Dermis blood vessel endothelial cell (primary cell): ENCODE measurements at regions not wholly inside any gene's neighbourhood (a gene's known extent, or its start where the extent isn't known, plus 50 kb on each side); places are given as distances from the start of the nearest gene placed in this dataset.

Experiments used
- DNase-seq: peaks from one replicate; pipeline ENCODE4 v3.0.0; 2010

DNA sequence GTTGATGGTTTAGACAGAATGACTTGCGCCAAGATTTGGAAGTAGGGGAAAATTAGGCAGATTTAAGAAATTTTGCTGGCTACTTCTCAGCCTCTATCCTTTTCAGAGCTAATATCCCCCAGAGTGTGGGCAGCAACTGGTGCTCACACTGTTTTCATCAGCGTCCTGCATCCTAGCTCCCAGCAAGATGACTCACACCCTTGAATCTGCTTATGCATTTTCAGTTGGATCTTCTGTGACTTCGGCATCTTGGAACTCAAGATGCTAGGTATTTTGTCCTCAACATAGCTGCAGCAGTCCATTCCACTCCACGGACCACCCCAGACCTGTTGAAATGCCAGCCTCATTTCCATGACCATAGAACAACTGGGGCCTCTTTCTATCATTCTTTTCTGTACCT is 336.1 kb upstream of the NR2F2 start:
- DNase-seq, result peak; percentile 12

DNA sequence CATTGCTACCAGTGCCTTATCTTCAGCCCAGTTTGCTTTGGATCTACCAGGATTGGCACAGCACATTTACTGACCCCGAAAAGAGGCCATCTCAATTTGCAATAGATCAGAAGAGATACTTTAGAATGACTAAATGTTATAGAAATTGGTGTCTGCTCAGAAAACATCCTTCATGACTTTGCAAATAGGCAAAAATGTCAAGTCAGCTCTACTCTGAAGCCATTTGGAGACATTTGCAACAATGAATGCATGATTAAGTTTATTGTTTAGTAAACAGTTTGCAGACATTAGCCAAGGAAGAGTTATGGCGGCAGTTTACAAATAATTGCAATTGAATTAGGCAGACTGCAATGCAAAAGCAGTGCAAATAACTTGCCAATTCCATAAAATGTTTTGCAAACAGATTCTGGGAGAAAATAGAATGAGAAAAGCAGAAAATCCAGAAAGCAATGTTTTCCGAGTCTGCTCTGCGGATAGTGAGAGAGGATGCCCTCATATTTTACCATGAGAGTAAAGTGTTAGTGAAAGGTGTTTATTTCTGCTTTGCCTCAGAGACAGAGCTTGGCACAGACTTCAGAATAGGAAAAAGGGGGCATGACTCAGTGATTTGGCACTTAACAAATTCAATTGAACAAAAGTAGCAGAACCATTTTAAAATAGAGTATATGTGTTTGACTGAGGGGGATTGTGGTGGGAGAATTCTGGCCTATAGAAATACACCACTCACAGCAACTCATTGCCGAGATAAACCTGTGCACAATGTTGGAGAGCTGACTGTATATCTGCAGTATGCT is 334.9 kb upstream of the NR2F2 start:
- DNase-seq, result peak; percentile 69

DNA sequence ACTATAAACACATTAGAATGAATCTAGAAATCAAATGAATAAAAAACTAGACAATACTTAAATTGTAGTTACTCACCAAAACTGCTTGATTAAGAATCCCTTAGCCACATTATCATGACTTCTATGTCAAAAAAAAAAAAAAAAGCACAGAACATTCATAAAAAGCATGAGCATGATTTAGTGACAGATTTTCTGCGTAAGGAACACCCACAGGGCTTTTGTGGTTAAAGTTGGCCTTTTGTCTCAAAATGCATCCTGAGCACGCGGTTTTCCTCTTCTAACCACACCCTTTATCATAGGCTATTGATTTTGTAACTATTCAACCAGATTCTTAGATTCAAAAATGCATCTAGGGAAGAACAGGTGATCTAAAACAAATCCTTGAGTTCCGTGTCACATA is 334.0 kb upstream of the NR2F2 start:
- DNase-seq, result no peak

DNA sequence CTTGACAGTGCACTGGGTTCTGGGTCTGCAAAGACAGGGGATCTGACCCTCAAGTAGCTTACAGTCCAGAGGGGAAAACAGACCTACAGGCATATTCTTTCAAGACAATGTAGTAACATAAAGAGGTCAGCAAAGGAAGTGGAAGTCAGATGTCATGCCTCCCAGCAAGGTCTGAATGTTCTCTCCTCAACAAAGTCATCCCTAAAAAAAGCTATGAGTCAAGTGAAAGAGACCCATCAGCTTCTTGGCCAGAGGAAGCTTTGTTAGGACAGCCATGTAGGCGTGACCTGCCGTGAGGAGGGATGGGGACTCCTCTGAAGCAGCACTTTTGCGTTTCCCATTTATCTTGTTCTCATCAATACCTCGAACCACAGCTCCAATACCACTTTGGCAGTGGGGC is 331.6 kb upstream of the NR2F2 start:
- DNase-seq, result no peak

DNA sequence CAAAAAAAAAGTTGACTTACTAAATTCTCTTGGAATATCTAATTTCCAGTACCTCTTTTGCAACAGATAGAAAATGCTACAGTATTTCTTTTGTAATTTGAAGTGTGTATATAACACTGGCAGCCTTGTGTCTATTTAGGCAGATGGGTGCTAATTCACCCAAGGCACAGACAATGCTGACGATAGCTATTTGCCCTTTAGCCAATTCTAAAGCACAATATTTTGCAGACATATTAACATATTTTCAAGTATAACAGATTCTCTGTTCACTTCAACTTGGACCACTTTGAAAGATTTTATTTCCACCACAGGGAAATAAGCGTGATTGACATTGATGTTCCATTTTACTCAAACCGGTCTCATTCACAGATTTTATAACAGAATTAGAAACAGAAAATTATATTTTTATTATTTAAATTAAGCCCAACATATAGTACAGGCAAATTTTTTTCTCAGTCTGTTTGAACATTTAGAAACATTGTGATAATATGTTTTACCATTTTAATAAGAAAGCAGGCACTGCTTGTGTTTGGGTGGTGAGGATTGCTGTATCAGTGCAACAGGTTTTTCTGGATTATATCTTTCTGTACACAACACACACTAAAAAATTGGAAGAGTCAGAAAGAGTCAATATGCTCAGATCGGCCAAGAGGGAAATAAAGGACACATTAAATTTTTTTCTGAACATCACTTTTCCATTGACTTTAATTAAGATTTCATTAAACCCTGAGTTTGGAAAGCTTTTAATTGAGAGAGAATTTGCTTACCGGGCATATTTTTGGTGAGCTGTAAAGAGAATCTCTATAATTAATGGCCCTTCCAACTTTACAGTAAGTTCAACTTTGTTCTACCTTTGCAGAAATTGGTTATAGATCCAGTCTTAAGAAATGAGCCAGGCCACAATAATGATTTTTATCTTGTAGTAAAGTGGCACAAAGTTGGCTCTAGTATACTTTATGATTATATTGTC is 327.3 kb upstream of the NR2F2 start:
- DNase-seq, result no peak

DNA sequence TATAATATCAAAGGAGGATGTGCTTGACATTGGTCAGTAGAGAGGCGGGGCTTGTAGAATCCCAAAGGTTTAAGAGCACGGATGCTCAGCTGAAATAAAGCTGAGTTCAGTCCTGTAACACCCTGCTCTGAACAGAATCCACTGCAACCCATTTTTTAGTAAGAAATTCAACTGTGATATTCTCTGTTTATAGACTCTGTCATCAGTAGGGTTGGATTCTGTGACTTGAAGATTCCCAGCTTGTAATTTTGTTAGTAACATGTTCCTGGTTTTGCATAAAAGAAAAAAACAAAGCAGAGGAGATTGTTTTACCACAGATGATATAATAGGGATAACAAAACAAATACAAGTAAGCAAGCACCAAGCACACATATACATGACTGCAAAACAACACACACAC is 324.6 kb upstream of the NR2F2 start:
- no peak for DNase-seq

DNA sequence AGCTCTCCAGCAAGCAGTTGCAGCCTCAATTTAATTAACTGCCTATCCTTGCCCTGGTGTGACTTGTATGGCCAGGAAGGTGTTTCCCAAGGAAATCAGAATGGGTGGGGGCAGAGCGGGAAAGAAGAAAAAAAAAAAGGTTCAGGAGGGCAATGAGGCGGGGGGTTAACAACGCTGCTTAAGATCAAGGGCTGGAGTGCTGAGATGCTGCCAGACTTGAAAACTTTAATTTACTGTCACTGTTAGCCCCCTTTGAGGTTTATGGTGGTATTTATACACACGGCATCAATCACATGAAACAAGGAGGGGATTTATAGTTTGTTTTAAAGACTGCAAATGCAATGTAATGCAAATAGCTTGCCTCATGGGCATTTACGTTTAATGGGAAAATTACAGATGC is 319.4 kb upstream of the NR2F2 start:
- DNase-seq, result no peak

DNA sequence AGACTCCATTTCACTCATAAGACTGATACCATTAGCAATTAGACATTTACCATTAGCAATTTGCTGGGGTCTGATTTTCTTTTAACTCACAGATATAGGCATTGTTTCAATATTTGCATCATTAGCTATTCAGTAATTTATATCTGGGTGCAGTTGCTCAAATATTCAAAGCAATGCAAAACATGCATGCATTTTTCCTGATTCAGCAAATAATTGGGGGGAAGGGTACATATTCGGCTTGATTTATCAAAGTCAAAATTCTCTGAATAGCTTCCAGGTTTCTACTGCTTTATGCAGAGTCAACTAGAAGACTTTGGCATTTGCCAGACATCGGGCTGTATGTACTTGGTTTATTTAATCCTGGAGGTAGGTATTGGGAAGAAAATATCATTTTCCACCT is 315.6 kb upstream of the NR2F2 start:
- DNase-seq, result no peak

DNA sequence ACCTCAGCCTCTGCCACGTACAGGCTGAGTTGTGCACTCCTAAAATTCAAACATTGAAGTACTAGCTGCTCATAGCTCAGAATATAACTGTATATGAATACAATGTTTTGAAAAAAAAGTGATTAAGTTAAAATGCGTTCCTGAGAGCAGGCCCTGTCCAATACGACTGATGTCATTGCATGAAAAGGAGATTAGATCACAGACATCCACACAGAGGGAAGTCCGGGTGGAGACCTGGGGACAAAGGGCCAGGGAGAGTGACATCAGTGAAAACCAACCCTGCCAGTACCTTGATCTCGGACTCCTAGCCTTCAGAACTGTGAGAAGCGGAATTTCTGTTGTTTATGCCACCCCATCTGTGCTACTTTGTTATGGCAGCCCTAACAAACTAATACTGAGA is 311.4 kb upstream of the NR2F2 start:
- DNase-seq, result no peak

DNA sequence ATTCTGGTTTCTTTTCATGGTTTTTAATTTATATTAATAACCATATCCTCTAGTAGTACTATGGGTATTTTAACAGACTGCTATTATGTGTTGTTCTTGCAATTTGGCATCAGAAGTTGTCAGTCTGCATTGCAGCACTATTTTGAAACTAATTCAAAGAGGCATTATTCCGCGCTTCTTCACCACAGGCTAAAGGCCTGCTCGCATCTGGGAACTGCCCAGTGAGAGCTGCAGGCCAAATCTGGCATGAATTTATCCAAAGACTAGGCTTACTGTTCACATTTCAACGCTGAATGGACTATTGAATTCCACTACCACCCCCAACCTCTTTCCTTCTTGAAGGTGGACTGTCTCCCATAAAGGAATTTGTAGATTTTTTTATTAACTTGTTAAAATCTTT is 310.4 kb upstream of the NR2F2 start:
- no peak for DNase-seq

DNA sequence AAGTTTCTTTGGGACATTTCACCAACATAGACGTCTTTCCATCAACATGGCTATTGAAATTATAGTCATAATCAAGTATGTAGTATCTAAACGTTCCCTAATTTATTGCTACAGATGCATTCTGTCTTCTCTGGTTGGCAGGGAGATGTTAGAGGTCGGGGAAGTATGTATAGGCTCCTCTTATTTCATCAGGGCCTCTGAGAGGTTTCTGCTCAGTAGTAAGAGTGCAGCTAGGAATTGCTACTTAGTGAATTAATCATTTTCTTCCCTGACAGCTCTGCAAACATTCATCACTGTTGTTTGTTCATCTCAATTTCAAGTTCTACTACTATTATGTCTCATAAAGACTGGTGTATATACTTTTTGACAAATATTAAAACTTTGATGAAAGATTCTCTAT is 309.7 kb upstream of the NR2F2 start:
- DNase-seq, result no peak

DNA sequence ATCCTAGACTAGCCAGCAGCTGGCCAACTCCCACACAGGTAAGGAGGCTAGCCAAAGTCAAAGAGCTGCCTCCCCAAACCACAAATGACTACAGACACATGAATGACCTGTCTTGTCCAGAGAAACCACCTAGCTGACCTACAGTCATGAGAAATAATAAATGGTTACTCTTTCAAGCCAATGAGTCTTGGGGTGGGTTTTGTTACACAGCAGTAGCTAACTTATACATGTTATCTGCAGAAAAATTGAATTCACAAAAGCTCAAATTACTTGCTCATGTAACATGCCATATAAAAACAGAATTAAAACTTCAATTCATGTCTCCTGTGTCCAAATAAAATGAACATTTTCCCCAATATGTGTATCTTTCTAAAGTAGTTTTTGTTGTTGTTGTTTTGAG is 307.4 kb upstream of the NR2F2 start:
- no peak for DNase-seq

DNA sequence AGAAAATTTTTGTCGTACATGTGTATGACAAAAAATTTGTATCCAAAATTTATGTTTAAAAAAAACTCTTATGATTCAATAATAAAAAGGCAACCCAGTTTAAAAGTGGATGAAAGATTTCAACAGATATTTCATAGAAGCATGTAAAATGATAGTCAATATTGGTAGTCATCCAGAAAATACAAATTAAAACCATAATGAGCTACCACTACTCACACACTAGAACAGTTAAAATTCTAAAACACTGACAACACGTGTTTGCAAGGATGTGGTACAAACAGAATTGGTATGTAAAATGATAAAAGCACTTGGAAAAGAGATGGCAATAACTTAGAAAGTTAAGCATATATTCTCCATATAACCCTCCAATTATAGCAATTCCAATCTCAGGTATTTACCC is 303.0 kb upstream of the NR2F2 start:
- DNase-seq, result no peak

DNA sequence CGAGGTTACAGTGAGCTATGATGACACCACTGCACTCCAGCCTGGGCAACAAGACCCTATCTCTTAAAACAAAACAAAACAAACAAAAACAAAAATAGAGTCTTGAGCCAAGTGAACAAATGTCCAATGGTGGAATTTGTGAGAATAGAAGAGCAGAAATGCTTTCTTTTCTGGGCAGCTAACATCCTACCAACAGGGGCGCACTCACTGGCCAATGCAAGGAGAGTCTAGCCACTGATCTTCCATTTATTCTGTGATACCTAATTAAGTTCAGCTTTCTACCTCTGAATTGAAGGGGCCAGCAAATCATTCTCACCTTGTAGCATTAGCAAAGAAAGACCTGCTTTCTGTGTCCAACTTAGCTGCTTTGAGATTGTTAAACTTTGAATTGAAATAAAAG is 301.9 kb upstream of the NR2F2 start:
- DNase-seq, result no peak

DNA sequence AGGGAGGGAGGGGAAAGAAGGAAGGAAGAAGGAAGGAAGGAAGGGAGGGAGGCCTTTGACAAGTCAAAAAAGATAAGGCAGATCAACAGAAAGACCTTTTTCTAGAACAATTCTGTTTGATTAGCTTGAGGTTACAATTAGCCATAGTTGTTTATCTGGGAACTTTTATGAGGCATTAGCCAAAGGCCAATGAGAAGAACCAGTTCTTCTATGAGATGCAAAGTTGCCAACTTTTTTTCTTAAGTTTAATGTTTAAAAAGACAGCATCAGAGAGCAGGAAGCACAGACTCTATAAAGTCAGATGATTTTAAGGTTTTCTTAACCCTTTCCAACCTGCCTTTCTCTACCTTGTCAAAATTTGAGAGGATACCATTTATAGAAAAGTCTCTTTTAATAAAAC is 301.3 kb upstream of the NR2F2 start:
- no peak for DNase-seq

DNA sequence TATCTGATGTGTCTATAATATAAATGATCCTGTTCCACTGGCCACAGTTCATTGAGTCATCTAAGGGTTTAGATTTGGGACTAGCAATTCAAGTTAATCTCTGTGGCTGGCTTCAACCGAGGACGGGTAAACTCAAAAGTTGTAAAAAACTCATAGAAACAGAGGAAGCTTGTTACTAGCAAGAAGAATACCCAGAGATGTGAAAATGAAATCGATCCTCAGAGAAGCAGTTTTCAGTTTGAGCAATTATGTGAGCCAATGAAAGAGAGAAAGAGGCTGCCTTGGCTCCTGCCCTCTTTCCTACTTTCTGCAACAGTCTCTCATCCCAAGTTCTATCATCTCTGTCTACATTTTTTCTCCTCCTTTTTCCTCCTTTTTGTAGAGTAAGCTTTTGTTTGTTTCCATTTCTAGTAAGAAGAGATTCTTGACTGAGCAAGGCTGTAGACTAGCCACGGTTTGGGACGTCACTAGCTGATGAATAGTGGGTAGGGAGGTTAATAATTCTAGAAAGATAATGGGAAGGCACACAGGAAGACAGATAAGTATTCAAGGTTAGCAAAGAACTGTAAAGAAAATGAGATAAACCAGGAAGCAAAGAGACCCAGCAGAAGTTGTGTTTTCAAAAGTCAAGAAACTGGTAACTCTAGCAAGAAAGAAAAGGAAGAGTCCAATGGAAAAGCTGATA is 298.9 kb upstream of the NR2F2 start:
- DNase-seq, result no peak

DNA sequence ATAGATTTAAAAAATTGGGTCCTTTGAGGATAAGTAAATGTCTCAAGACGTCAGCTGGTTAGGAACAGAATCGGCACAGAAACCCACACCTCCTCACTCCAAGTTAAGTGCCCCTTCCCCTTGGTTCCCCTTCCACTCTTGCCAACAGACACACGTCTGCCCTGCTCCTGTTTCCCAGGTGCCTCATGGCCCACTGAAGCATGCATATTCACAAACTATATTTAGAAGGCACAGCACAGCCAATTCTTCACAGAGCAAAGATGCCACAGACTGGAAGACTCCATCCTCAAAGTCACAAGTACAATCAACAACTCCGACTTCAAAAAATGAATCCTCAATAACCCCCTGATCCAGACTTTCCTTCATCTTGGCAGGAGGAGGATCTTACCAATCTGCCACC is 295.4 kb upstream of the NR2F2 start:
- no peak for DNase-seq

DNA sequence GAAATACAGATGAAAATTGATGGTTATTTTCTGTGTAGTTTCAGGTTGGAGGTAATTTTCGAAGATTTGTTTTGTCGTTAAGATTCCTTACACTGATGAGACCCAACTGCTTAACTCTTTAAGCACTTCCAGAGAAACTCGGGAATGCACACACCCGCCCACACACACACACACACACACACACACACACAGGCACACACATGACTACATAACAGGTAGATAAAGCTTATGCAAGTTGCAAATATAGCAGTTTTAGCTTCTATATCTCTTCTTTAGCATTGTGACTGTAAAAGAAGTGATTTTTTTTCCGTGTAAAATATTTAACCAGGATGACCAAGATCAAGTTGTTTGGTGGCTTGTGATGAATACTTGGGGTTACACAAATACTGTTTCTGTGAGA is 294.9 kb upstream of the NR2F2 start:
- no peak for DNase-seq

DNA sequence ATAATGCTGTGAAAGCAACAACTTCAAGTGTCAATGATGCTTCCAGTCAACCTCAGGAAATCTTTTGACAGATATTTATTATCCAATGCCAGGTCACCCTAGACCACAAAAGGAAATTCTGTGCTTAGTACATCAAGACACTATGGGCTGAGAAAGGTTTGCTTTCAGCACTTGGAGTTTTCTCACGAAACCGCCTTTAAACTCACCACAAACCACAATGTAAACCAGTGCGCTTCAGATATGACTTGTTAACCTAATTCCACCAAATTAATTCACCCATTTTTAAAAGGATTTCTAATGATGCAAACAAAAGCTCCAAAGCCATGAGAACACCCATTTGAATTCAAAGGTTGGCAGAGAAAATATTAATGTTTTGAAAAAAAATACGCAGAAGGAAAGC is 292.9 kb upstream of the NR2F2 start:
- DNase-seq, result no peak

DNA sequence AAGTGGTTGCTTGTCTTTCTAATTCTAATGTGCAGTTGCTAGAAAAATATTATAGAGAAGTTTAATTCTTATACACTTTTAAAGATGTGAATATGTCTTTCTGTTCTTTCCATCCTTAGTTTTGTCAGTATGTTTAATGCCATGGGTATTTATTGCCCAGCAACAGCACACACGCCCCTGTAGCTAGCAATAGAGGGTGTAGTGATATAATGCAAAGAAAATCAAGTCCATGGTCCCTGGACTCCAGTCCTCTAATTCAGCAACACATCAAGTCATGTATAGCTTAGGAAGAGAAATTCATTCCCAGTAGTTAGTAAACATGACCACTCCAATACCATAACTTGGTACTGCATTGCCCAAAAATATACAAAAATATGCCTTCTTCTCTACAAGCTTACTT is 292.4 kb upstream of the NR2F2 start:
- DNase-seq, result no peak

DNA sequence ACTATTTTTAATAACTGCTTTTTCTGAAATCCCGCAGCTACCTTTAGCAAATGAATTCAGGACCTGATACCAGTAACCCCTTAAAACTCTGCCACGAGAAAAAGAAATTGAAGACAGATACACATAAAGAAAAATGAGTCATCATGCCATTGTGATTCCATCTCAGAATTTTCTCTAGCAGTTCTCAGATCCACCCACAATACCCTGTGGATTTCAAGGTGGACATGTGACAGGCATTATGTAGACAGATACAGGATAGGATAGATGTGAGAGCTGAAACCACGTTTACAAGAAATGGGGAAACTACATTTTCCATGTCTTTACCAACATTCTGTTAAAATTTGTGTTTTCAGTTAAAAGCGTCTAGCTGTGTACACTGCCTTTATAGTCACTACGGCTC is 291.9 kb upstream of the NR2F2 start:
- DNase-seq, result no peak

DNA sequence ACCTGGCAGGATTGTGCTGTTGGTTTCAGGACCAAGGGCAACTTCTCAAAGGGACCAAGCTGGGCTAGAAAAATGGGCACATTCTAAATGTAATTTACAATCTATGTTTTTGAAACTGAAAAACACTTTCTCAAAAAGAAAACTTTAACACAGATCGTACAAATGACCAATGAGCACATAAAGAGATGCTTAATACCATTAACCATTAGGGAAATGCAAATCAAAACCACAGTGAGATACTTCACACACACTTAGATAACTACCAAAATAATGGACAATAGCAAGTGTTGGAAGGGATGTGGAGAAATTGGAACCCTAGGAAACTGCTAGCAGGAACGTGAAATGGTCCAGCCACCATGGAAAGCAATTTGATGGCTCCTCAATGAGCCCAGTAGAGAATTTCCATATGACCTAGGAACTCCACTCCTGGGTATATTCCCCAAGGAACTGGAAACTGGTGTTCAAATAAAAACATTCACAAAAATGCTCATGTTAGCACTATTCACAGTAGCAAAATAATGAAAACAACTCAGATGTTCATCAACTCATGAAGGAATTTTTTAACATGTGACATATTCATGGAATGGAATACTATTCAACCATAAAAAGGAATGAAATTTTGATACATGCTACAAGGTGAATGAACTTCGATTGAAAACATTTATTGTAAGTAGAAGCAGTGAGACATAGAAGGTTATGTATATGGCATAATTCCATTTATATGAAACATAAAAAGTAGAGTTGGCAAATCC is 288.3 kb upstream of the NR2F2 start:
- no peak for DNase-seq

DNA sequence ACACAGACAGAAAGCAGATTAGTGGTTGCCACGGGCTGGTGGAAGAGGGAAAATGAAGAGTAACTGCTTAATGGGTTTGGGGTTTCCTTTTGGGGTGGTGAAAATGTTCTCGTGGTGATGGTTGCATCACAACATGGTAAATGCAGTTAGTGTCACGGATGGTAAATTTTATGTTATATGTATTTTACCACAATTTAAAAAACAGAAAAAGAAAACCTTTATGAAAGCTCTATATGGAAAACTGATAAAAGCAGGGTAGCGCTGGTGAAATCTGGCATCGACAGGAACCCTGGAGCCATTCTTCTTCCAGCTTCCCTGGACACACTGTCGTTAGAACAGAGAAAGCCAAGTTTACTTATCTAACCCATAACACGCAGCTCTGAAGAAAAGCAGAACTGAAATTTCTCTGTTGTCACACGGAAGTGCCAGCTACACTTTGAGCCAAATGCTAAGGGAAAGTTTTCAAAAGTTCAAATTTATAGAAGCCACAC is 287.7 kb upstream of the NR2F2 start:
- DNase-seq, result no peak
